DMS153 (cell line): ENCODE measurements at regions not wholly inside any gene's neighbourhood (a gene's known extent, or its start where the extent isn't known, plus 50 kb on each side); places are given as distances from the start of the nearest gene placed in this dataset.
"Not testable (repeated sequence)": the region's sequence is repeated elsewhere in the genome, so short reads cannot be mapped to it uniquely, and the experiment has no call there.

ENCODE experiments used
- DNase-seq: peaks from one replicate; lab custom pipeline; 2025; lab: John Stamatoyannopoulos, UW

DNA sequence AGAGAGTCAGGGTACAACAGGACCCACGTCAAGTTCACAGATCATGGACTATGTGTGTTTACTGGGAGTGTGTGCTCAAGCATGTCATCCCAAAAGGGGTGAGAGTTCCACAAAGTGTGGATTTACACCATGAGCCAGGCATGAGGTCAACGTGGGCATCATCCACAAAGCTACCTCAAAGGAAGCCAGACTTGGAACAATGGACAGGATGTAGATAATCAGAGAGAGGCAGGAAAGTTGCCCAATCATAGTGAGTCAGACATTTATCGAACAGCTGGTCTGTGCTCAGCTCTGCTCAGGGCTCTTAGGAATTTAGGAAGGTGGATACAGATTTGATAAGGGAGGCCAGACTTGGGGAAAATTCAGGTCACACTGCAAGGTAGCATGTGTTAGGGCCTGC, 317.2 kb upstream of the CDYL start:
- DNase-seq, result peak; percentile 13

DNA sequence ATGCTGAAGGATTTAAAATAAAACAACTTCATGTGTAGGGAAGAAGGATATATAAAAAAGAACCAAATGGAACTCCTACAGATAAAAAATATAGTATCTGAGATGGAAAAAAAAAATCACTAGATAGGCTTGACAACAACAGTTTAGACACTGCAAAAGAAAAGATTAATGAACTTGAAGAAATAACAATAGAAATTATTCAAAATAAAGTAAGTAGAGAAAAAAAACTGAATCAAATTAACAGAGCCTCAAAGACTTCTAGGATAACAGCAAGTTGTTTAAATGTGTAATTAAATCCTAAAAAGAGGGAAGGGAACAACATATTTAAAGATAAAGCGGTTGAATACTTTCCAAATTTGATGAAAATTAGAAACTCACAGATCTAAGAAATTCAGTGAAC, 316.3 kb upstream of the ECI2 start:
- no peak for DNase-seq

DNA sequence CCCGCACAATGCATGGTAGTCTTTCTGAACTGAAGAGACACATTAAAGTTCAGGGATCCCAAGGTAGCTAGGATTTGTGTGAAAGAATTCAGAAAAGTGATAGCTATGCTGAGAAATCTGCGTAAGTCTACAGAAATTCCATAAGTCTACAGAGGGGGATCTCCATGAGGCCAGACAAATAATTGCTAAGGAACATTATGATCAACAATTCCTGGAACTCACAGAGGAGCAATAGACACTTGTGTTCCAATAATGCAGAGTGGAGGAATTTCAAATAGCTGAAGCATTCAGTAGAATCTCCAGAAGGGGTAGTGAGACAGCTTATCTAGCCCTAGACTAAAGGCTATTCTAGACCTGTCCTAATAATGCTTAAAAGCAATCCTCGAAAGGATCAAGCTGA, 315.7 kb upstream of the ECI2 start:
- no peak for DNase-seq

DNA sequence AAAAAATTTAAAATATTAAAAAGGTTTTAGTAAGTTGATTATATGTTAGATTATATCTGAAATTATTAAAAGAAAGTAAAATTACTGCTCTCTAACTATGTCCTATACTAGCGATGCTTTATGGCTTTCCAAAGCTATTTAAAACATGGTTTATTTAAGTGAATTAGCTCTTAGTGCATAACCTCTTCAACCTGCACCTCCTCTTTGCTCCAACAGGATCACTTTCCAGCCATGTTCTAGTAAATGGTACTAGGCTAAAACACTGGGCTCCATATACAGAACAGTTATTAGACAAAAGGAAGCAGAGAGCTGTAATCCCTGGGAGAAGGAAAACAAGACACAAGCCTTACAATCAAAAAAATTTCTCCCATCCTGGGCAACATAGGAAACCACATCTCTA, 314.9 kb upstream of the ECI2 start:
- no peak for DNase-seq

DNA sequence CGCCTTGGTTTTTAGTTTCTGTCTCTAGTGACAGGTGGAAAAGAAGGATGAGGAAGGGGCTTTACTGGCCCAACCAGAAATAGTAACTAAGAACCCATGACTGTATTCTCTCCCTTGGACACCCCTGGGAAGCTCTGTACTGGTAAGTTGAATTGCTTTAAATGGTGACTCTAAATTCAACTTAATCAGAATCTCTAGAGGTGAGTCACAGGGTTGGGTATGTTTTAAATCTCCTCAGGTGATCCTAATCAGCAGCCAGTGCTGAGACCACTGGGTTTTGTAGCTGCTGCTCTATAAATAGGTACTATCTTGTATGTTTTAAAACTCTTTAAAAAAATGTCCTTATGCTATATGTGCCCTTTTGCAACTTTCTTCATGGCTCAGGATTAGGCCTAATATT, 314.0 kb upstream of the ECI2 start:
- DNase-seq, result no peak

DNA sequence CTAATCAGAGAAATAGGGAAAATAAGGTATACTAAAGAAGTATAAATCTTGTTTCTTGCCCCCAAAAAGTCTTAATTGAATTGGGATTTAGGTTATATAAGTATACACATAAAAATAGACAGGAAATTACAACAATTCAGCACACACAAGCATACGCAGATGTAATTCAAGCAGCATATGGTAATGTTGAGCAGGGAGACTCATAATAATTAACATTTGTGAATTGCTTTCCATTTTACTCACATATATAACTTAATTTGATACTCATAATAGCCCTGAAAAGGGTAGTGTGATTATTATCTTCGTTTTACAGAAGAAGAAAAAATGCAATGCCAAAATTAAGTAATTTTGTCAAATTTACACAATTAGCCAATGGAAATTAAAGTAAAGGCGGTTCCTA, 313.5 kb upstream of the ECI2 start:
- DNase-seq, result no peak

DNA sequence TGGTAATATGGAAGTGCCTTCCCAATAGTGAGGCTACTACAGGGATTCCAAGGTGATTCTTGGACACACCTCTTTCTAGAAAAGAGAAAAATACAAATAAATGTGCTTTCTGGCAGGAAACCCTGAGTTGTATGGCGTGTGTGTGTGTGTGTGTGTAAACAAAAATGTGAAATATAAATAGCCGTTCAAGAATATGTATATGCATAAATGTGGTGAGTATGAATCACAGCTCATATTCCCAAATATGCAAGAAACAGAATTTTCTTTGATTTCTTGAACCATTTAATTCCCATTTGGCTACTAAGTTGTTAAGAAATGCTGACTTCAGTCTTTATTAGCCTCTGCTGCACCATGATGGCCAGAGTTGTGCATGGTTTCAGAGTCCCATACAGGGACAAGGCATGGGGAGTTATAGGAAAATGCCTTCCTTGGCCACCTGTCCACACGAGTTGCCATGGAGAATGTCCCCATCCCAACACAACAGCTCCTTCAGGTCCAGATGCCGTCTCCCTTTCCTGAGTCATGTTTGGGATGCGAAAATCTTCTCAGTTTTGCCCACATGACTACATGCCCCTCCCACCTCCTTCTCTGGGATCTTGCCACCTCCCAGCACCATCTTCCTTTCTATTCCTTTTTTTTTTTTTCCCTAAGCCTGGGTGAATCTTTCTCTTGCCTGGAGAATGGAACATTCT, 312.4 kb upstream of the ECI2 start:
- DNase-seq, result no peak

DNA sequence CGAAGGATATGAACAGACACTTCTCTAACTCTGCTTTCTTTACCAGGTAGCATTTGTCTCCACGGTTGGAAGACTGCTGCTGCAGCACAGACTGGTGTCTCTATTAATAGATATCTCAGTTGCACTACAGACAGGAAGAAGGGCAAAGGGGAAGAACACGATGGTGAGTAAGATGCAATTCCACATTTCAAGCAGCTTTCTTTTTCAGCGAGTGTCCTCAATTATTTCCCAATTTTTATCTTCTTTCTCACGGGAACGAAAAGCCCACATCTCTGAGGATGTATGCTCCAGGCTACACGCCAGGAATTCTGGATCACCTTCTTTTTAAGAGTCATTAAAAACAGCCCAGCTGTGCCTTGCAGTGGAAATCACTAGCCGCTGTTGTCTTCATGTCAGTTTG, 311.6 kb upstream of the ECI2 start:
- no peak for DNase-seq

DNA sequence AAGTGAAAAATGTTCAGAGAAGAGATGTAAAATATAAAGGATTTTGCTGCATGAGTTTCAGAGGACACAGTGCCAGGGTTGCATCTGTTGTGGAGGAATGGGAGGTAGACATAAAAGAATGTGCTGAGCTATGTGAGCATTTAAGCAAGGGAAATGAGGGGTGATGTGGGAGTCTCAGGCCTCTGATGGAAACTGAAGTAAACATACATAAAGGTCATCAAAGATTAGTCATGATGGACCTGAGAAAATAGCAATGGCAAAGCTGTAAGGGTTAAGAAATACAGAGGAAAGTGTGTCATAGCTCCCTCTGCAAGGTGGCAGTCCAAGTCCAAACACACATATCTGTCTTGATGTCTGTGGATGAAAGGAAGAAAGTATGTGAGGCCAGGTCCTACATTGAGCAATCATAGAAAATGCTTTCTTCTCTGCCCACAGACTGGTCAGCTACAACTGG, 306.6 kb upstream of the ECI2 start:
- no peak for DNase-seq

DNA sequence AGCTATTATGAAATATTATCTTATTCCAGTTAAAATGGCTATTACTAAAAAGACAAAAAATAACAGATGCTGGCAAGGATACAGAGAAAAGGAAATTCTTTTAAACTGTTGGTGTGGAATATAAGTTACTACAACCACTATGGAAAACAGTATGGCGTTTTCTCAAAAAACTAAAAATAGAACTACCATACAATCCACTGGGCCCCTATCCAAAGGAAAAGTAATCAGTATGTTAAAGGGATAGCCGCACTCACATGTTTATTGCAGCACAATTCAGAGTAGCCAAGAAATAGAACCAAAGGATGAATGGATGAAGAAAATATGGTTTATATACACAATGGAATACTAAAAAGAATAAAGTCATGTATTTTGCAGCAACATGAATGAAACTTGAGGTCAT, 303.8 kb upstream of the ECI2 start:
- no peak for DNase-seq

DNA sequence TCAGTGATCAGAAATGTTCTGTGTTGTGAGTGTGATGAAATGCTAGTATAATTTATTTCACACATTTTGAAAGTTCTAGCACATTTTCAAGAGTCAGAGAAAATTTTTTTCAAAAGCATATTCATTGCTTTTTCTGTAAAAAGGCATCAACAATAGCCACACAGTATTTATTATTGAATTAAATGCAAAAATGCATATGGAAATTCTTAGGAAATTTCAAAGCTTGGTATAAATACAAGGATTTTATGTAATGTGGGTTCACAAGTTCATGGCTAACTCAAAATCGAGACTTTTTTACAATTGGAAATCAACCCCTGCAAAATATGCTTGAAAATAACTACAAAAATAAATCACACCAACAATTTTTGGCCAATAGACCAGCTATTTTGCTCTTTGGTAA, 302.0 kb upstream of the ECI2 start:
- DNase-seq, result no peak

DNA sequence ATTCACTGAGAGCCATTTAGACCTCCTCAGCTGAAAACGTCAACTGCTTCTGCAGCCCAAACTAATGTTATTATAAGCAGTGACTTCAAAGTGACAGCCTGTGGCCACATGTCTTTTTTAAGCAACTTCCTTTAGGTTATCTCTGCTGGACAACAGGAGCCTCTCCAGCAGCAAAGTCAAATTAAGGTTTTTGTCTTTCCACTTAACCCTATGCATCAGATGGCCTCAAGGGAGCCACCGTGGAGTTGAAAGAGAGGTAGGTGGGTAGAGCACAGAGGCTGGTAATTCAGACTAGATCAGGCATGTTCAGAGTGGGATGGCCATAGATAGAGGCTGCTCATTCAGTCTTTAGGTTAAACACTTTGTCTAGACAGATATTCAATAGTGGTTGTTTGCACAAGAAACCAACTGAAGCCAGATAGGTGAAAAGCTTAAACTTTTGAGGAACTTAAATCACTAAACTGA, 300.6 kb upstream of the ECI2 start:
- DNase-seq, result no peak

DNA sequence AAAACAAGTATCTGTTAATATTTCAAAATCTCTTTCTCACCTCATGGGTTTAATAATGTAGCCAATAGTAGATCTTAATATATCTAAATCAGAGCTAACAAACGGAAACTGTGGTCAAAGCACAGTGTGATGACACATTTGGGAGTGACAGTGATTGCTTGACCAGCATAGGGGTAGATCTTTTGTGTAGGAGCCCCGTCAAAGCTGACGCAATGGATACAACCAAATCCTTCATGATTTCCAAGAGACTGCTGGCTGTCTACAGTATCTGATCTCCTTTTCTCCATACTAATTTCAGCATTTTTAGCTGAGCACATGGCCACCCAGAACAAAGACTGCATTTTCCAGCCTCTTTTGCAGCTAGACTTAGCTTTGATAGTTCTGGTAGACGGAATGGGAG, 299.3 kb upstream of the ECI2 start:
- DNase-seq, result no peak

DNA sequence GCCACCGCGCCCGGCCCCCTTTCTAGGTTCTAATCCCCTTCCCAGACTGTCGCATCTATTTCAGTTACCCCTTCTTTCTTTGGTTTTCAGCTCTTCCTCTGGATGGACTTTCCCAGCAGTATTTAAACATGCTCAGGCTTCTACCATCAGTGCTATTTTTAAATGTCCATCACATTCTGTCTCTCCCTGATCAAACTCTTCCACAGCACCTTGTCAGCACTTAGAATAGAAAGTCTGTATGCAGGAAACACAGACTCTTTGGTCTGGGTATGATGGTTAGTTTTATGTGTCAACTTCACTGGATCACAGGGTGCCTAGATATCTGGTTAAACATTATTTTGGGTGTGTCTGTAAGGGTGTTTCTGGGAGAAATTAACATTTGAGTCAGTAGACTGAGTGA, 297.8 kb upstream of the ECI2 start:
- DNase-seq, result no peak

DNA sequence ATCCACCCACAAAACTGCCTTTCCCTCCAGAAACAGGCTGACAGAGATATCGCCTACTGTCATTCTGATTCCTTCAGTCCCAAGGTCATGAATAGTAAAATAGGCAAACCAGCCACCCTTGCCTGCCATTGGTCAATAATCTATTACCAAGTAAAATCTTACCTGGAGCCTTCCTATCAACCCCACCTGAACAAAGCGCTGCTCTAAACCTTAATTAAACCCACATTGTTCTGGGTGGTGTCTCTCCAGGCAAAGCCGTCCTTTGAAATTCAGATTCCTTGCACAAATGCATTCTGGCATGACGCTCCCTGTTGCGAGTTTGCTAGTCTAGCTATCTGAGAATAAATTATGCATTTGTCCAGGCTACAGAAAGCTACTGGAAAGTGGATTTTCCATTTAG, 291.6 kb upstream of the ECI2 start:
- DNase-seq, result no peak

DNA sequence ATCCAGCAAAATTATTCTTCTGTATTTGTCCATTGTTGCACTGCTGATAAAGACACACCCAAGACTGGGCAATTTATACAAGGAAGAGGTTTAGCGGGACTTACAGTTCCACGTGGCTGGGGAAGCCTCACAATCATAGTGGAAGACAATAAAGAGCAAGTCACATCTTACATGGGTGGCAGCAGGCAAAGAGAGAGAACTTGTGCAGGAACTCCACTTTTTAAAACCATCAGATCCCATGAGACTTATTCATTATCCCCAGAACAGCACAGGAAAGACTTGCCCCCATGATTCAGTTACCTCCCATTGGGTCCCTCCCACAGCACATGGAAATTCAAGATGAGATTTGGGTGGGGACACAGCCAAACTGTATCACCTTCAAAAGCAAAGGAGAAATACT, 286.5 kb upstream of the ECI2 start:
- DNase-seq, result no peak

DNA sequence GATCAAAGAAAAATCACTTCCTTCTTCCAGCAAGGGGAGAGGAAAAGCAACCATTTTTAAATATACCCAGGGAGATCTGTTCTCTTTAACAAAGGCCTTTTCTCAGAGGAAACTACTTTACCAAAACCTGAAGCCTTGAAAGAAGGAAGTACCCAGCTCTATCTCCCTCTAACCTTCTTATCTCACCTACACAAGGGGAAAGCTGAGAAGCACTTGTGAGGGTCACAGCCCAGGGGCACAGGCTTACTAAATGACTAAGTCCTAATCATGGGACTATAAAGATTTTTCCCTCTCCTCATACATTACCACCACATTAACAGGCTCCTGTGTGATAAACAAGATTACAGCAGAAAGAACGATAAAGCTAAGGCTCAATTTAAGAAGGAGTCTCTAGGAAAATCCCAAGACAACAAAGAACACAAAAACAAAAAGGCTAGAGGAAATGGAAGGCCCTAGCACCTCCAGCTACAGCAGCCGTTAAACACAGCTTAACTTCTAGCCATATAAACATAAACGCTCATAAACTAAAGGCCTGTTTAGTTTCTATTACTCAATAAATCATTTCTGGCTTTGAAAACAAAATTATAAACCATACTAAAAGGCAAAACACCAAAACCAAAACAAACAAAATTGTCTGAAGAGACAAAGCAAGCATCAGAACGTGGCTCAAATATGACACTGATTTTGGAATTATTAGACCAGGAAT, 284.9 kb upstream of the ECI2 start:
- no peak for DNase-seq

DNA sequence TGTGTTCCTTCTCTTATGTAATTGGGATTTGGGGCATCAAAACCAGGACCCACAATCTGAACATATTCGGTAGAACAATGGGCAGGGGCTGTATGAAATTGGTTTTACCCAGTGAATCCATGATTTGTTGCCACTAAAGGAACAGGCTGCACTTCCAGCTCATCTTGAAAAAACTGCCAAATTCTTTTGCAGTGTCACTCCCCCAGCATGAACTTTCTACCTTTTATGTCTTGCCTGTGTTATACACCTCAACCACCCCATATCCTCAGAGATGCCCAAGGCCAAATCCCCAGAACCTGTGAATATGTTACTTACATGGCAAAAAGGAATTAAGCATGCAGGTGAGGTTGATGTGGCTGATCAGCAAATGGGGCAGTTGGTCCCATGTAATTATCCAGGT, 280.2 kb upstream of the ECI2 start:
- no peak for DNase-seq

DNA sequence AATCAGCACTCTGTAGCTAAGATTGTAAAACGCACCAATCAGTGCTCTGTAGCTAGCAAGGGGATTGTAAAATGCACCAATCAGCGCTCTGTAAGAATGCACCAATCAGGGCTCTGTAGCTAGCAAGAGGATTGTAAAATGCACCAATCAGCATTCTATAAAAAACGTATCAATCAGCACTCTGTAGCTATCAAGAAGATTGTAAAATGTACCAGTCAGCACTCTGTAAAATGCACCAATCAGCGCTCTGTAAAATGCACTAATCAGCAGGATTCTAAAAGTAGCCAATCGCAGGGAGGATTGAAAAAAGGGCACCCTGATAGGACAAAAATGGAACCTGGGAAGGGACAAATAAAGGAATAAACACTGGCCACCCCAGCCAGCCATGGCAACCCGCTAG, 278.7 kb upstream of the ECI2 start:
- DNase-seq, result not testable (repeated sequence)

DNA sequence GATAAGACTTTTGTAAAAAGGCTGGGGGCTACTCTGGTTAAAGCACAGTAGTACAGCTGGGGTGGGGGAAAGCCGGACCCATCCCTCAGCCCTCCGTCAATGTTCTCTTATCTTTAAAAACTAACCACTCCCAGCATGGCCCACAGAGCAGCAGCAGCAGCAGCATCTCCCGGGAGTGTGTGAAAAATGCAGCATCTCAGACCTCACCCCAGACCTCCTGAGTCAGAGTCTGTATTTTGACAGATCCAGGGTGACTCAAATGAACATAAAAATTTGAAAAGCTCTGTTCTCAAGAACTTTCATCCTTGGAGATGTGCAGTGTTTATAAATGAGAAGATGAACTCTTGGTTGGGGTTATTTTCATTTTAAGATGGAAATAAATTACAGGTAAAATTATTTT, 277.7 kb upstream of the ECI2 start:
- no peak for DNase-seq

DNA sequence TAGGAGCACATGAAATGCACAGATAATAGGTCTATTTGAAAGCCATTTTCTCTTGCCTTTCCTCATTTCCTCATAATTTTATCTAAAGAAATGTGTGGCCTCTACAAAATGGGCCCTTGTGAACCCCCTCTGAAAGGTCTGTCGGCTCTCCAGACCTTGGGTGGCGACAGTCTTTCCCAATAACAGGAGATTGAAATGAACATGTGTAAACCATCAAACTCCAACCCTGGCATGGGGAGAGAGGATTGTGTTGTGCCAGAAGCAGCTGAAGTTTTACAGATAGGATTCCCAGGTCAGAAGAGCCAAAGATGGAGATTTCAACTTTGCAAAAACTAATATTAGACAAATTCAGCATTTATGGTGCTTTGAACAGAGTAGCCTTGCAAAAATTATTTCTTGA, 277.1 kb upstream of the ECI2 start:
- DNase-seq, result no peak

DNA sequence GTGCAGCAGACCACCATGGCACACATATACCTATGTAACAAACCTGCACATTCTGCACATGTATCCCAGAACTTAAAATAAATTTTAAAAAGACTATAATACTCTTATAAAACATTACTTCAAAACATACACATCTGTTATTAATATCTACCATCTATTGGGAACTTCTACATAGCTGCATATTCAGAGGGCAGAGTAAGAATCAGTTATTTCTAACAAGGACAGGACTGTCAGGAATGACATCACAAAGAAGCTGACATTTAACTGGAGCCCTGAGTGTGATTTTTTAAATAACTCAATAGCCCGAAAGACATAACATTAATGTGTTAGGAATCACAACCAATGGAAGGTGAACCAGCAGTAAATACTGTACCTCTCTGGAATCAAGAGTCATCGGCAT, 276.7 kb upstream of the ECI2 start:
- DNase-seq, result no peak

DNA sequence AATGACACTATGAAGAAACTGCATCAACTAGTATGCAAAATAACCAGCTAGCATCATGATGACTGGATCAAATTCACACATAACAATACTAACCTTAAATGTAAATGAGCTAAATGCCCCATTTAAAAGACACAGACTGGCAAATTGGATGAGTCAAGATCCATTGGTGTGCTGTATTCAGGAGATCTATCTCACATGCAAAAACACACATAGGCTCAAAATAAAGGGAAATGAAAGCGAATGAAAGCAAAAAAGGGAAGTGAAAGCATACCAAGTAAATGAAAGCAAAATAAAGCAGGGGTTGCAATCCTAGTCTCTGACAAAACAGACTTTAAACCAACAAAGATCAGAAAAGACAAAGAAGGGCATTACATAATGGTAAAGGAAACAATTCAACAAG, 272.3 kb upstream of the ECI2 start:
- DNase-seq, result not testable (repeated sequence)

DNA sequence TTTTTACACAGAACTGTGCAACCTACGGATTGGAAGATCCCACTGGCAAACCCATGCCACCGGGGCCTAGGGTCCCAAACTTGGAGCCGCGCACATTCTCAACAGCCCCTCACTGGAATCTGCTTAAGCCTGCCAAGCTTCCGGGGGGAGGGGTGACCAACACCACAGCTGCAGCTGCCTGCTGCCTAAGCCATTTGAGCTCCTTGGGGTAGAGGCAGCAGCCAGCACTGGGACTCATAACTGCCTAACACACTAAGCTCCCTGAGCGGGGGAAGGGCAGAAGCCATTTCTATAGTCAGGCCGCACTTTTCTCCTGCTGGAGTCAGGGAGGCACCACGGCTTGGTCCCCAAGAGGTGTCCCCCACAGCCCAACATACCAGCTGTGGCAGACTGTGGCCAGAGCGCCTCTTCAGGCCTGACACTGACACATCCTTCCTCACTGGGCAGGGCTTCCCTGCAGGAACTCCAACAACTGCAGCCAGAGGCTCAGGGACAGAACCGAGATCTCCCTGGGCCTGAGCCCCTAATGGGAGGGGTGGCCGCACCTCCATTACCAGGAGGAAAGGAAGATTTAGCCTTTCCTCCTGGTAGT, 270.3 kb upstream of the ECI2 start:
- DNase-seq, result no peak
